ENCODE measurements at regions not wholly inside any gene's neighbourhood (a gene's known extent, or its start where the extent isn't known, plus 50 kb on each side); places are given as distances from the start of the nearest gene placed in this dataset.

DNA sequence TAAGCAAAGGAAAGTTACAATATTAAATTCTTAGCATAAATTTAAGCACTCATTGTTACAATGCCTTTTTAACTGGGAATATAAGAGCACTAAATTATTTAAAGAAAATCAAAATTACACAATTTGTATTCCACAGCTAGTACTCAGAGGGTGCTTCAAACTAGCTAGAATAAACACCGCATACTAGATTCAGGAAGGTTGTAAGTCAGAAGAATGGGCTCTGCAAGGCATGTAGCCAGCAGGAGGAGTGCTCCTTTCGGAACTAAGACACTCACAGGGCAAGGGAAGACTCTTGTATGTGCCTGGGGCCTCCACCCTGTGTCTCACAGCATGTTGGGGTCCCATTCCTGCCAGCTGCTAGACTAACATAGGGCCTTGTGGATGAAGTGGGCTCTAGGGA, 327.7 kb upstream of the ALCAM start:
- Histone ChIP-seq H3K9me3 (ENCODE audit: severe bottlenecking) (no peaks in the 10 kb centered on the region), H3K36me3 (no peaks in the 10 kb centered on the region), H3K27me3 (ENCODE audit: insufficient read depth, low read depth, severe bottlenecking) (no peaks in the 10 kb centered on the region), H3K27ac (no peak overlapping the region), H3K4me3 (ENCODE audit: low read depth, low read length) (no peak overlapping the region)
- DNase-seq, result no peak
- TF ChIP-seq, protein P1, sequence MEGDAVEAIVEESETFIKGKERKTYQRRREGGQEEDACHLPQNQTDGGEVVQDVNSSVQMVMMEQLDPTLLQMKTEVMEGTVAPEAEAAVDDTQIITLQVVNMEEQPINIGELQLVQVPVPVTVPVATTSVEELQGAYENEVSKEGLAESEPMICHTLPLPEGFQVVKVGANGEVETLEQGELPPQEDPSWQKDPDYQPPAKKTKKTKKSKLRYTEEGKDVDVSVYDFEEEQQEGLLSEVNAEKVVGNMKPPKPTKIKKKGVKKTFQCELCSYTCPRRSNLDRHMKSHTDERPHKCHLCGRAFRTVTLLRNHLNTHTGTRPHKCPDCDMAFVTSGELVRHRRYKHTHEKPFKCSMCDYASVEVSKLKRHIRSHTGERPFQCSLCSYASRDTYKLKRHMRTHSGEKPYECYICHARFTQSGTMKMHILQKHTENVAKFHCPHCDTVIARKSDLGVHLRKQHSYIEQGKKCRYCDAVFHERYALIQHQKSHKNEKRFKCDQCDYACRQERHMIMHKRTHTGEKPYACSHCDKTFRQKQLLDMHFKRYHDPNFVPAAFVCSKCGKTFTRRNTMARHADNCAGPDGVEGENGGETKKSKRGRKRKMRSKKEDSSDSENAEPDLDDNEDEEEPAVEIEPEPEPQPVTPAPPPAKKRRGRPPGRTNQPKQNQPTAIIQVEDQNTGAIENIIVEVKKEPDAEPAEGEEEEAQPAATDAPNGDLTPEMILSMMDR (IDR thresholded peaks at IDR 0.05; ENCODE audit: low read depth, low read length), result no peak

DNA sequence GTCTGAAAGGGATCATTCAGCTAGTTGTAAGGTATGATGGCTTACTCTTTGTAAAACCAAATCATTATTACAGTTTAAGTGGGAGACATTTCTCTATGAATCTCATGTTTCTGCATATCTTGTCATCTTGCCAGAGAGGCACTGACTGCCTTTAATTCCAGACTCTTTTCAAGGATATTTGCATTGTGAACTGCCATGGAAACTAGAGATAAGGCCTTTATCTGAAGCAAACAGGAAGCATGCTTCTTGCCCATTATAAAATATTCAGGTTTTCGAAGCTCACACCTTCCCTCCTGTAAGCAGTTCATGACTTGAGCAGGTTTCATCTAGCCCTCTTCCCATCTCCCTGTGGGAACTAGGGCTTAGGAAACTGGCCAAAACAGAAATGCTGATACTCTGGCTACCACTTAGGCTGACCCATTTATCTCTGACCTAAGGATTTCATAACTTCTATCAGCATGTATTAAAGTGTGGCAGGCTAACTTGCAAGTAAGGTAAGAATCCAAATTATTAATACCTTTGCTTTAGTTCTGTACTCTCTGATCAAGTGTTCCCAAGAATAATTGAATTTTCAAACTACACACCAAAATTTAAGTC, 326.6 kb upstream of the ALCAM start:
- TF ChIP-seq, protein P1 (IDR thresholded peaks at IDR 0.05; ENCODE audit: low read depth, low read length), result no peak
- no peaks in the 10 kb centered on the region for H3K9me3 ChIP-seq (ENCODE audit: severe bottlenecking)
- no peak overlapping the region for H3K4me3 ChIP-seq (ENCODE audit: low read depth, low read length)
- no peaks in the 10 kb centered on the region for H3K27me3 ChIP-seq (ENCODE audit: insufficient read depth, low read depth, severe bottlenecking)
- no peaks in the 10 kb centered on the region for H3K36me3 ChIP-seq
- no peak for DNase-seq
- H3K27ac ChIP-seq, result no peak overlapping the region

DNA sequence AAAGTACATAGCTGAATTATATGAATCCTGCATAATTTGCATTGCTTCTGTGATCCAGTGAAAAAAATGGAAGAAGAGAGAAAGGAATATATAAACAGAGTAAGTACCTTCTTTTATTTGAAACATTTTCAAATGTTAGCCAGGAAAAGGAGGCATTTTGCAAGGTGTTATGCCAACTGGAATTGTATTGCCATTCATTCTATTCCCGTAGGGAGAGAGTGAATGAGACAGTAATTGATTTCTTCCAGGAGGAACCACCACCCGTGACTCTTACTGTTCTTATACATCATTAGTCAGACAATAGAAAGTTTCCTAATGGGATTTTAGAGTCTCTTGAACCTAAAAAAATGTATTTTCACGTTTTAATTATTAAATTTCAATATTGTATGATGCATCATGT, 324.1 kb upstream of the ALCAM start:
- no peaks in the 10 kb centered on the region for H3K36me3 ChIP-seq

DNA sequence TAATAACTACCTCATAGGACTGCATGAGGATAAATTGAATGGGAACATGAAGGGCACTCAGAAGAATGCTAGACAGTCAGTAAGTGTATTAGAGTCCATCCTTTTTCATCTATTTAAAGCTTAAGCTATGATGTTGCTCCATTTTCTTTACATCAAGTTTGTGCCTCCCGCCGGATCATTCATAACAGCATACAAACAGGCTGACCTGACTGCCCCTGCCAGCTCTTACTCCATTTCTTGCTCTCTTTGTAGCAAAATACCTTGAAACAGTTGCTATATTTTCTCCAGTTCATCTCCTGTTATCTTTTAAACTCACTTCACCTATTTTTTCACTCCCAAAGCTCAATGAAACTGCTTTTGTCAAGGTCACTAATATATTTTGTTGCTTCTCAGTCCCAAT, 315.6 kb upstream of the ALCAM start:
- TF ChIP-seq, protein P1 (IDR thresholded peaks at IDR 0.05; ENCODE audit: low read depth, low read length), result no peak
- H3K27me3 ChIP-seq (ENCODE audit: insufficient read depth, low read depth, severe bottlenecking), result no peaks in the 10 kb centered on the region
- no peak overlapping the region for H3K4me3 ChIP-seq (ENCODE audit: low read depth, low read length)
- H3K27ac ChIP-seq, result no peak overlapping the region
- no peaks in the 10 kb centered on the region for H3K9me3 ChIP-seq (ENCODE audit: severe bottlenecking)
- H3K36me3 ChIP-seq, result no peaks in the 10 kb centered on the region
- no peak for DNase-seq

More for the DNA sequence above, 324.1 kb upstream of the ALCAM start:
- TF ChIP-seq, protein P1 (IDR thresholded peaks at IDR 0.05; ENCODE audit: low read depth, low read length), result no peak
- DNase-seq, result no peak
- Histone ChIP-seq H3K27me3 (ENCODE audit: insufficient read depth, low read depth, severe bottlenecking) (no peaks in the 10 kb centered on the region), H3K9me3 (ENCODE audit: severe bottlenecking) (no peaks in the 10 kb centered on the region), H3K4me3 (ENCODE audit: low read depth, low read length) (no peak overlapping the region), H3K27ac (no peak overlapping the region)

DNA sequence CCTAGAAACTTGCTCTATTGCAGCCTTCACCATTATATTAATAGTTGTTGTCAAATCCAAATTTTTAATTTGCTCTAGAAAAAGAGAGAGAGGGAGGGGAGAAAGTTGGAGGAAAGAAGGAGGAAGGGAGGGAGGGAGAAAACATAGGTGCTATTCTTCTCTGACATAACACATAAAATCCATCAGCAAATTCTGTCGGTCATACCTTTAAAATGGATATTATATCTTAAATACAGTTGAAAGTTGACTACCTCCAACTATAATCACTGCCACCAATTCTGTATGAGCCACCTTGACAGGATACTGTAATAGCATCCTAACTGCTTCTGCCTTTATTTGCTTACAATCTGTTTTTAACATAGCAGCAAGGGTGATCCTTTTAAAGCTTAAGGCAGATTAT, 314.7 kb upstream of the ALCAM start:
- Histone ChIP-seq H3K4me3 (ENCODE audit: low read depth, low read length) (no peak overlapping the region), H3K36me3 (no peaks in the 10 kb centered on the region), H3K27me3 (ENCODE audit: insufficient read depth, low read depth, severe bottlenecking) (no peaks in the 10 kb centered on the region), H3K9me3 (ENCODE audit: severe bottlenecking) (no peaks in the 10 kb centered on the region), H3K27ac (no peak overlapping the region)
- TF ChIP-seq, protein P1 (IDR thresholded peaks at IDR 0.05; ENCODE audit: low read depth, low read length), result no peak
- DNase-seq, result no peak

DNA sequence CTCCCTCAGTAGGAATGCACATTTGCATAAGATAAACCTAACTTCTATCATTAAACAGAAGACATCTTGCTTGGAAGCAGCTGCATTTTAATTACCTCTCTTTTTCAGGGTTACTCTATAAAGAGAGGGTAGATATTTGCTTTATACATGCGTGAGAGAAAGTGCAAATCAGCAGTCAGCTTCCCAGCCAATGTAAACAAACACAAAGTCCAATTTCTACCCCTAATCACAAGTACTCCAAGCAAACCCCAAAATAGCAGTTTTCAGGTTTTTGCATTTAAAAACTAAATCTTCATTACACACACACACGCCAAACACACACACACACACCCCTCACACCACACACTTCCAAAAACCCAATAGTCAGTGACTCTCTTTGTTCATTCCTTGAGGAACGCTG, 303.9 kb upstream of the ALCAM start:
- Histone ChIP-seq H3K27me3 (ENCODE audit: insufficient read depth, low read depth, severe bottlenecking) (no peaks in the 10 kb centered on the region), H3K4me3 (ENCODE audit: low read depth, low read length) (no peak overlapping the region), H3K27ac (no peak overlapping the region), H3K36me3 (no peaks in the 10 kb centered on the region), H3K9me3 (ENCODE audit: severe bottlenecking) (no peaks in the 10 kb centered on the region)
- TF ChIP-seq, protein P1 (IDR thresholded peaks at IDR 0.05; ENCODE audit: low read depth, low read length), result no peak
- DNase-seq, result no peak
